Activated CD4-positive, alpha-beta T cell treated with anti-CD3 and anti-CD28 coated beads, Interleukin-2, Interleukin-6, amounts not matched to agents 100 ng/mL and 50 ng/mL, durations not matched to agents 16 hours and 8 hours (primary cell): ENCODE measurements at regions not wholly inside any gene's neighbourhood (a gene's known extent, or its start where the extent isn't known, plus 50 kb on each side); places are given as distances from the start of the nearest gene placed in this dataset.
"Not testable (repeated sequence)": the region's sequence is repeated elsewhere in the genome, so short reads cannot be mapped to it uniquely, and the experiment has no call there.

ENCODE experiments used
- DNase-seq: peaks from one replicate; pipeline ENCODE4 v3.0.0-alpha.2; 2020

DNA sequence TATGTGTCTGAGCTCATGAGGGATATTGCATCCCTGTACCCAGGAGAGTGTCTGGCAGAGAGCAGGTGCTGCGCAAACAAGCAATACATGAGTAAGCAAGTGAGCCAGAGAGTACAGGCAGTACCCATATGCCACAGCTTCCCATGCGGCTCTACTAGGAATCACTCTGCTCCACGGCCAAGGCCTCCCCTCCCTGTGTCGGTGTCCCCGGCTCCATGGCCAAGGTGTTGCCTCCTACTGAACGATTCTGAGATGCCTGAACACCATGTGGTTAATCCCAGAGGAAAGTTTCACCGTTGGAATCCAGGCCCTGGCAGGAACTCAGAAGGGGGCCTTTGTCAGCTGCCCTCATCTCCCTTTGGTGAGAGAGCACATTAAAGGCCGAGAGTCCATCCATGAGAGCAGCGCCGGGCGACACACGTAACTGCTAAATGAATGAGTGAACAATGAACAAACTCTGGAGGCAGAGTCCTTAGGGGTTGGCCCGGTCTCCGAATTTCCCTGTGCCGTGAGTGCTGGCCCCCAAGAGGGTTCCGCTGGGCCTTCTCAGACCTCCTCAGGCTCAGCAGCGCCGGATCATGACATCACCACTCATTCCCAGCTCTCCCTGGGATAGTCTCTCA, 136.0 kb upstream of the FAM20C start:
- DNase-seq, result no peak

DNA sequence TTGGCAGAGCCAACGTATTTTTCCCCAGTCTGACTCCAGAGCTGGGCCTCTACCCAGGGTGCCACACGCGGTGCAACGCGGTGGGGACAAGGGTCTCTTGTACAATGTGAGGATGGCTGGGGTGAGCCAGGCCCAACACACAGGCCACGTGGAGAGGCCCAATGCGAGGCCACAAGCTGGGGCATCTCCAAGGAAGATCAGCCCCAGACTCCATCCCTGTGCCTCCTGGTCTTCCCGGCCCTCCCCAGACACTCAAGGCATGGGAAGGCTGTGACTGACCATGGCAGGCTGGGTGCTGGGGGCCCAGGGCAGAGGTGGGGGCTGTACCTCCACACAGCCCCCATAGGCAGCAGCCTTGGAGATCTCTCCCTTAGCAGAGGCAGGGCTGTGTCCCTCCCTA, 135.3 kb upstream of the FAM20C start:
- DNase-seq, result no peak

- no peak for DNase-seq
These were observed 134.7 kb upstream of the FAM20C start for GRCh38 chr7:57482-58255.

GRCh38 chr7:58316-58715, 134.1 kb upstream of the FAM20C start:
- DNase-seq, result no peak

- DNase-seq, result no peak
These were observed 133.0 kb upstream of the FAM20C start for GRCh38 chr7:59079-60016.

- no peak for DNase-seq
These were observed 132.2 kb upstream of the FAM20C start for GRCh38 chr7:60017-60675.

DNA sequence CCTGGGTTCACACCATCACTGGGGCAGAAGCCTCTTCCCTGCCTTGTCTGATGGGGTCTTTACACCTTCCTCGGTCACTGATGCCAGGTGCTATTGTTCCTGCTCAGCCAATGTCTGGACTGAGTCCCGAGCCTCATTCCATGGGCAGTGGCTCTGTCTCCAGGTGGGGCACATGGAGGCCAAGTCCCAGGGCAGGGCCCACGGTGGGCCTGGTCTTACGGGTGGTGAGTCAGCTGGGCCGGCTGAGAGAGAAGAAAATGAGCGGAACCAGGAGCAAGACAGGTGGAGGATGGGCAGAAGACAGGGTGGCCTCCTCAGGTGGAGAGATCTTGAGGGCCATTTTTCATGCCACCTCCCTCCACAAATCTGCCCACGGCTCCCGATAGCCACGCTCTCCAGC, 131.7 kb upstream of the FAM20C start:
- DNase-seq, result no peak

DNA sequence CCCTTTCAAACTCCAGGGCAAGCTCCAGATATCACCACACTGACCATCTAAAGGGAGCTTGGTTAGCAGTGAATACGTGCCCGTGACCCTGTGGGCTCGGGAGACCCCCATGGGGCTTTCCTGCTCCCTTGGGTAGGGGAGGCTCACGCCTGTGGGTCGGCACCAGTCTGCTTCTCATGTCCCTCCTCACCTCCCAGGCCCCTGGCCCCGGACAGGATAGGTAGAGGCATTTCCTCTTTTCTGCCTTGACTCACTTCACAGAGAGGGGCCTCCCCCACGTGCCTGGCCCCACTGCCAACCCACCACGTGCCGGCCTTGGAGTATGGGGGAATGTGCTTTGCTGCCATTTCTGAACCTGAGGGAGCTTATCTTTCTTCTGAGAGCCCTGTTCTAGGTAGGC, 131.3 kb upstream of the FAM20C start:
- no peak for DNase-seq

DNA sequence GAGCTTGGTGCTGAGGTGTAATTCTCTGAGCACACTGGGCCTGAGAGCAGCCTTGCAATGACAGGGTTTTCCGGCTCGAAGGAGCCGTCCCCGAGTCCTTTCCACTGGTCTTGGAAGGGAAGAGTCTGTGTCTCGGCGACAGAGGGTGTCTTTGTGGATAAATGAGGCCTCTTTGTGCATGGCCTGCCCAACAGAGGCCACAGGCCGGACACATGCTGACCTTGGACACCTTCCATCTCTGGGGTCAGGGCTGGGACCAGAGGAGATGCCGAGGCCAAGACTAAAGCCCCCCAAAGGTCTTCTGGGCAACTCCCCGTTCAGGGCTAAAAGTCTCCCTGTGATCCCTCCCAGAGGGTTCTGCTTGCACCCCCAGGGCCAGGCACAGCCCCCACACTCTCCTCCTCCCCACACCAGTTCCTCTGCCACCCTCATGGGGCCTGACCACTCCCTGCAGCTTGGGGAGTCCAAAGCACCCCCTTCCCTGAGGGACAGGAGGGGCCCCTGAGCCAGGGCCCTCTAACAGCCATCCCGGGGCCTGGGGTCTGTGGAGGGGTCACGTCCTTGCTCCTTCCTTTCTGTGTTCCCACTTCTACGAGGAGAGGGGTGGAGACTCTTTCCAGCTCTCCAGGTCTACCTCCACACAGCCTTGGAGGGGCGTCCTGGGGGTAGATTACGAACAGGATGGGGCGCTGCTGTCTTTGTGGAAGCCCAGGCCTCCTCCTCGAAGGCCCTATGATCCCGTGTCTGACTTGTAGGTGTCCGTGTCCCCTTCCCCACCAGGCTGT, 130.6 kb upstream of the FAM20C start:
- DNase-seq, result no peak

DNA sequence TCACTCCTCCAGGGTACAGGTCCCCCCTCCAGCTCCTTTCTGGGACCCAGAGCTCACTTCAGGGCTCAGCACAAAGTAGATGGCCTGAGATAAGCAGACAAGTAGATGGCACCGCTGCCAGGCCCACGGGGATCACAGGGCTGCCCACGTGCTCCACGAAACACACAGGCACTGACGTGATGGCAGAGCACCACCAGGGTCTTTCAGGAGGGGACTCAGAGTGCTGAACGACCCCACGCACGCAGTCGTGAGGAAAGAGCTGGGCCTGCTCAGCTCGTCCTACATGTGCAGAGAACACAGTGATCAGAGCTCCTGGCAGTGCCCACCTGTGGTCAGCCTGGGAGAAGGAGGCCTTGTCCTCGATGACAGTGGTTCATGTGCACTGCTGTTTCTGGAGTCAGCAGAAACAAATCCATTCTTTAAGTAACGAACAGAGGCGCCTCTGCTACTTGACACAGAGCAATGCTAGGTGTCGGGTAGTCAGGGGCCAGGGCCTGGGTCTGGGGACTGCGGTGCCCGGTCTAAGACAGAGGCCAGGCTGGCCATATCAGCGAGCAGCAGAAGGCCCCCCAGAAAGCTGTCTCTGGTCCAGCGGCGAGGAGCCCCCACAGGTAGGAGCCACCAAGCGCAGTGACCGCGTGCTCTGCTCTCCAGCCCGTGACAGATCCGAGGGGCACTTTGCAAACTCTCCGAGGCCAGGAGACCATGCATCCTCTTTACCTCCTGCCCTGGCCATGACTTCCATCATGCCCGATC, 129.8 kb upstream of the FAM20C start:
- no peak for DNase-seq

DNA sequence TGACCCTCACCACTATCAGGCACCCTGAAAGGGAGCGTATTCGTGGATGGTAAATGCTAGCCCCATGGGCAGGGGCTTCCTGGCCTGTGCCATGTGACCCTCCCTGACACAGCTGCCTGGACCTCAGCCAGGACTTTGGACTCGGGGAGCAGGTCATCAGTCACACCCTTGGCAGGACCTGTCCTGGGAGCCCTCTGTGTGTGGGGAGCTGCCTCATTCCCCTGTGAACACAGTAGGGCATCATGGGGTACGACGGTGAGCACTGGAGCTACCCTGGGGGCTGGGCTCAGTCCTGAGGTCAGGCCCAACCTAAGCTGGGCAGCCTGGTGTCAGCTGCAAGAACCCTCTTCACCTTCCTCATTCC, 129.3 kb upstream of the FAM20C start:
- DNase-seq, result no peak

- no peak for DNase-seq
These were observed 128.8 kb upstream of the FAM20C start for GRCh38 chr7:63521-64021.

GRCh38 chr7:64098-64915, 128.1 kb upstream of the FAM20C start:
- DNase-seq, result no peak

DNA sequence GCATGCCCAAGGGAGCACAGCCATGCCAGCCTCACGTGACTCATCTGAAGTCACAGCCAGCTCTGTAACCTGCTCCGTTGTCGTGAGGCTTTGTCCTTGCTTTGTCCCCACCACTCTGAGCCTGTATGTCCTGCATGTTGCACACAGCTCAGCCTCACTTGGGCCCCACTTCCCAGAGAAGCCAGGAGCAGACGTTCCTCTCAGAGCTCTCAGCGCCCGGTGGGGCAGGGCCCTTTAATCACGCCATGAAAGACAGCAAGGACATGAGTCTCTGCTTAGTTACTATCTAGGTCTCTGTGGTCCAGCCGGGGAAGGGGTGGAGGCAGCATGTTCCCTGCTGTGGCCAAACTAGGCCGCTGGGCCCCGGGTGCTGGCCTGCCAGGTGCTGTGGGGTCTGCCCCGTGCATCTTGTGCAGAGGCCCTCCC, 127.4 kb upstream of the FAM20C start:
- DNase-seq, result no peak

GRCh38 chr7:65554-65953, 126.8 kb upstream of the FAM20C start:
- DNase-seq, result no peak

DNA sequence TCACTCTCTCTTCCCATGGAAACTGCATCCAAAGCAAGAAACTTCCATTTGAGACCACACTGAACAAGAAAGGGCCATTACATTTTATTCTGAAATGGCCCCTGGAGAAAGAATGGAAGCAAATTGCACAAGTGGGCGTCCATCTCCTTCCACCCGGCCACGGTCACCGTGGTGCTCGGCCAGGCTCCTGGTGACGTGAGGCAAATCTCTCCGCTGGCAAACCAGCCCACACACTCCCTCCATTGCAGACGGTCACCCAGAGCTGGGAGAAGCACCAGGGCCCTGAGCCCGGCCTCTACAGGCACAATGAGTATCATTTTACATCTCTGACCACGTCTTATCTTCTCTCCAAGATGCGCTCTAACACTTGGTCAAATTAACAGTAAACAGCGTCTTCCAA, 126.1 kb upstream of the FAM20C start:
- DNase-seq, result no peak

- DNase-seq, result no peak
These were observed 125.6 kb upstream of the FAM20C start for GRCh38 chr7:66741-67140.

DNA sequence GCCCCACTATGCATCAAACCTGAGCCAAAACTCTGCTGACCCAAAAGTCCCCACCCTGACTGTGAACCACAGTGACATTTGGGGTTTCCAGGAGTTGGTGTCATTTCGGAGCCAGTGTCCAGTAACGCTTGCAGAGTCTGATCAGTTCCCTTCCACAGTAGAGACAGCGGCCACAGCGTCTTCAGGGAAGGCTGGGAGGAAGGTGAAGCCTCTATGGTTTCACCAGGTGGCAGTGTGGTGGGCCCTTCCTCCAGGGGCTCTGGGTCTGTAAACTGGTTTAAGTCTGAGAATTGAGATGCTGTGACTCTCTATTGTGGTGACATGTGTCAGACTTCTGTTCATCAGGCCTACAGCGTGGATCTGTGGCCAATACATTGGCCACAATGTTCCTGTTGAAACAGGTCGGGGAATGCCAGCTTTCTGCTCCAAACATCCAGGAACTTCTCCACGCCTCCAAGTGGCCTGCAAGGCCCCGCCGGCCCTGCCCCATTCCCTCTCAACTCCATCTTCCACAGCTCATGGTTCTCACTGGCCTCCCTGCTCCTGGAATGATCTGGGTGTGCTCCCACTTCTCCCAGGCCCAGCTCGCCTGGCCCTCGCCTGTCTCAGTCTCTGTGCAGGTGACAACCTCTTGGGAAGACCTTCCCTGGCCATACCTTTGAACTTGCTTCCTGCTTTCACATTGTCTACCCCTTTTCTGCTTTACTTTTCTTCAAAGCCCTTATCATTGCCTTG, 124.5 kb upstream of the FAM20C start:
- DNase-seq, result no peak

DNA sequence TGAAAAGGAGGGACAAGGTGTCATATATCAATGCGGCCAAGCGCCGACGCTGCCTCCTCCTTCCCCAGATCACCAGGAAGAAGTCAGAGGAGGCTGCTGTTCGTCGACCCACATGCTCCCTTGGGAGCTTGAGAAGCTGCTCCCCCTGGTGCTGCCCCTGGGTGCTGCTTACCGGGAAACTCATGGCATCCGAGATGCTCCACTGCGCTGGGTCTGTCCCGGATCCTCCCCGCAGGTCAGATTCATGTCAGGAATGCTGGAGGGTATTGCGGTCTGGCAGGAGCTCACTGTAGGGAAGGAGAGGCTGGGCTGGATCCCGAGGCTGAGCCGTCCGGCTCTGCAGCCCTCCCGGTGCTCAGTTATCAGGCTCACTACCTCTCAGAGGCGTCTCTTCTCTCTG, 123.7 kb upstream of the FAM20C start:
- DNase-seq, result no peak

DNA sequence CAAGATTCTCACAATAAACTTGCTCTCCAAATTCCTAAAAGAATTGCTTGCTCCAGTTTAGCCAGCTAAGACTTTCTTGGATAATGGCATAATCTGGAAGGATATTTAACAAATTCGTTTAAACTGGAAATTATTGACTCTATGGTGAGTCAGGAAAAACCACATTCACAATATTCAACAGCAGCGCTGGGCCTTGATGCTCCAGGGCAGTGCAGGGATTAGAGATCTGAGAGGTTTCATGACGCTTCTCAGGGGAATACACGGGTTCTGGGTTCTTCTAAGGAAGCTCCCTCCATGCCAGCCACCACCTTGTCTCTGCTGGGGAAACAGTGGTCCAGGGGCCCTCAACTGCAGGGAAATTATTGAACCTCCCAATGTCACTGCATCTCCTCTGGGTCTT, 123.3 kb upstream of the FAM20C start:
- DNase-seq, result not testable (repeated sequence)
